NCI-H2107 (cell line): ENCODE measurements at regions not wholly inside any gene's neighbourhood (a gene's known extent, or its start where the extent isn't known, plus 50 kb on each side); places are given as distances from the start of the nearest gene placed in this dataset.
"Not testable (repeated sequence)": the region's sequence is repeated elsewhere in the genome, so short reads cannot be mapped to it uniquely, and the experiment has no call there.

Source experiments
- DNase-seq: peaks from one replicate; lab custom pipeline; 2025; lab: John Stamatoyannopoulos, UW

DNA sequence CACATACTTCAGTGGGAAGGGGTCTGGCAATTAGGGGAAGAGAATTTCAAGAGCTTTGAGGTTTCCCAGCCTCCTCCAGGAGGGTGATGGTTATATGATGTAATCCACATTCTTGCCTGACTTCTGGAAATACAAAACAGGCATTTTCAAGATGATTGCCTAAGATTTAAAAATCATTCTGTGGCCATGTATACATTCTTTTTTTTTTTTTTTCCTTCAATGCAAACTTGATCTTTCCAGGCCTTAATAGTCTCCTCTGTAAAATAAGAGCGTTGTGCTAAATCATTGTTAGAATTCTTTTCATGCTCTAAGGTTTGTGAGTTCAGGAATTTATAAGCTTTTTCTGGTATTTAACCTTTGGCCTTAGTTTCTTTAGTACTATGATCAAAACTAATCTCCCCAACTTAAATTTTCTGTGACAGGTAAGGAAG lies 192.3 kb upstream of the HMCN1 start:
- no peak for DNase-seq

DNA sequence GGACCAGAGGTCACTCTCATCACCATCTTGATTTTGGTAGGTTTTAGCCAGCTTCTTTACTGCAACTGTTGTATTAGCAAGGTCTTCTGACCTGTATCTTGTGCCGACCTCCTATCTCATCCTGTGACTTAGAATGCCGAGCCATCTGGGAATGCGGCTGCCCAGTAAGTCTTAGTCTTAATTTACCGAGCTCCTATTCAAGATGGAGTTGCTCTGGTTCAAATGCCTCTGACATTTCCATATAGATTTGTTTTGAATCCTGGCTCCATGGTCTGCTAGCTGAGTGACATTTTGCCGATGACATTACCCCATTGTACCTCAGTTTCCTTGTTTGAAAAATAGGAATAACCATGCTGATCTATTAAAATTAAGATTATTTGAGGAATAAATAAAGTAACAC lies 193.9 kb upstream of the HMCN1 start:
- no peak for DNase-seq

GRCh38 chr1:185539277-185539943 lies 194.8 kb upstream of the HMCN1 start:
- no peak for DNase-seq

- not testable (repeated sequence) for DNase-seq
Measured at GRCh38 chr1:185538309-185538898, 195.8 kb upstream of the HMCN1 start.

DNA sequence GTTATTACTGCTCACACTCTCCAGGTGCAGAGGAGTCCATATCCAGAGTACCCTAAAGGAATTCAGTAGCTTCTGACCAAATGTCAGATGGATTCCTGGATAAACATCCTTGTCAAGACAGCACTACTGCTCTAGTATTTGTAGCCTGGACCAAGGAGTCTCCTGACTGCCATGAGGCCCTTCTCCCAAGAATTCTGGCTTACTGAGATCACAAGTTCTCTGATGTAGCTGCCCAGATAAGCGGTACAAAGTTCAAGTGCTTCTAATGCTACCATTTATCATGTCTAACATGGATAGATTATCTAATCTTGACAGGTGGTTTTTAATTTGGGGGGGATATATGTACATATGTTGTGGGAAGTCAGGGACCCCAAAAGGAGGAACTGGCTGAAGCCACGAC lies 196.6 kb upstream of the HMCN1 start:
- no peak for DNase-seq

GRCh38 chr1:185536165-185536920 lies 197.8 kb upstream of the HMCN1 start:
- DNase-seq = no peak

- DNase-seq = no peak
Measured at GRCh38 chr1:185535621-185536020, 198.6 kb upstream of the HMCN1 start.

- DNase-seq = no peak
Measured at GRCh38 chr1:185534801-185535200, 199.4 kb upstream of the HMCN1 start.

GRCh38 chr1:185533596-185533995 lies 200.6 kb upstream of the HMCN1 start:
- no peak for DNase-seq

GRCh38 chr1:185532856-185533255 lies 201.3 kb upstream of the HMCN1 start:
- DNase-seq = no peak

GRCh38 chr1:185531838-185532237 lies 202.4 kb upstream of the HMCN1 start:
- DNase-seq = no peak

GRCh38 chr1:185530215-185530614 lies 204.0 kb upstream of the HMCN1 start:
- DNase-seq = no peak

- no peak for DNase-seq
Measured at GRCh38 chr1:185529673-185530072, 204.5 kb upstream of the HMCN1 start.

GRCh38 chr1:185528084-185528676 lies 206.0 kb upstream of the HMCN1 start:
- no peak for DNase-seq

GRCh38 chr1:185526344-185527307 lies 207.6 kb upstream of the HMCN1 start:
- DNase-seq = no peak

GRCh38 chr1:185520188-185520920 lies 203.3 kb upstream of the IVNS1ABP start:
- DNase-seq = no peak

DNA sequence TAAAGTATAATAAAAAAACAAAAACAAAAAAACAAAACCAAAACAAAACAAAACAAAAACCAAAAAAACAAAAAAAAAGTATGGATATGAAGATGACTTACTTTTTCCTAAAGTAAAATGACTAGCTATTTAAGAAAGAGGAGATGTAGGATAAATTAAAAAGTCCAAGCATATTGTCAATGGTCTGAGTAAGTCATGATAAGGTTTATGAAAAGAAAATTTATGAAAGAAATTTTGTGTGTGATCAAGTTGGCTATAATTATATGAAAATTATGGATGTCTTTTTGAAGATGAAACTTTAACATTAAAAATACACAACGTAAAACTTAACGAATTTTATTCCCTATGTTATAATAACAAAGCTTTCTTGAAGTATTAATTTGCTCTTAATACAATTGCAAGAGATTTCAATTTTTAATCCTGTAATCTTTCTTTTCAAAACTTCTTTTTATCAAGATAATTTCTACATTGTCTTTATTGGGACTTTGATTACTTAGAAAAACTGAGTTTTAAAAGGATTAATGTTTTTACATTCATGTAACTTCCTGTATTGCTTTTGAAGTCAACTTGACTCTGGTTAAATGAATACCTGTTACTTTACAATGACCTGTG lies 200.9 kb upstream of the IVNS1ABP start:
- no peak for DNase-seq

DNA sequence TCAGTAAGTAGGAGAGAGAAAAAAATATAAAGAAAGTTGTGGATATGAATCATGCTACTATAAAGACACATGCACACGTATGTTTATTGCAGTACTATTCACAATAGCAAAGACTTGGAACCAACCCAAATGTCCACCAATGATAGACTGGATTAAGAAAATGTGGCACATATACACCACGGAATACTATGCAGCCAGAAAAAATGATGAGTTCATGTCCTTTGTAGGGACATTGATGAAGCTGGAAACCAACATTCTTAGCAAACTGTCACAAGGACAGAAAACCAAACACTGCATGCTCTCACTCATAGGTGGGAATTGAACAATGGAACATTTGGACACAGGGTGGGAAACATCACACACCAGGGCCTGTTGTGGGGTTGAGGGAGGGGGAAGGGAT lies 200.3 kb upstream of the IVNS1ABP start:
- DNase-seq = not testable (repeated sequence)

DNA sequence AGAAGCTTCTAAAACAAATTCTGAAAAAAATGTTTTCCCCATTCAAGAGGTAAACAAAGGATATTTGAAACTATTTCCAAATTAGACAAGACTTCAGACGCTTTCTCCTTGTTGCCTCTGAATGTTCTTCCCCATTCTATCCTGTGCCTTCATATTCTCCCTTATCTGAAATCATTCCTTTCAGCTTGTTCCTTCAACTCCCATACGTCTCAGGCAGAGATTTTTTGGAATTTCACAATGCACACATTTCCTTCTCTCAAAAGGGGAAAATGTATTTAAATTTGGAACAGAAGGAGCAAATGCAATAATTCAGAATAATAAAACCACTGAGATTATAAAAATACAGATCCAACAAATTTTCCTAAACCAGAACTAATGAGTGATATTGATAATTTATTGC lies 198.7 kb upstream of the IVNS1ABP start:
- DNase-seq = no peak

DNA sequence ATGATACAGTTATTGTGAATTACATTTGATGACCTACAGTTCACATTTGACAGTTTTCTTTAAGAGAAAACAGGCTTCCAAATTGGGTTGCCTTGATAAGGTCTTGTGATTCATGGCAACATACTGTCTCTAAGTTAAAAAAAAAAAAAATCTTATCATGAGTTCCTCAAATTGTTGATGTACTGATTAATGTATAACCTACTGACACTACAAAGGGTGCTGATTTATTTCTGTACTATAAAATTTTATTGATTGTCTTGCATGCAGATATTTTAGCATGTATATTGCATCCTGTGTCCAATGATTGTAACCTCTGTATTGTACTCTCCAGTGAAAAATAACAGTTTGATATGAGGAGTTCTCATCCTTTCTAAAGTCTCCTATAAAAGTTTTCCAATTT lies 197.3 kb upstream of the IVNS1ABP start:
- no peak for DNase-seq

GRCh38 chr1:185512442-185512841 lies 195.4 kb upstream of the IVNS1ABP start:
- no peak for DNase-seq
